ENCODE measurements at regions not wholly inside any gene's neighbourhood (a gene's known extent, or its start where the extent isn't known, plus 50 kb on each side); places are given as distances from the start of the nearest gene placed in this dataset.

DNA sequence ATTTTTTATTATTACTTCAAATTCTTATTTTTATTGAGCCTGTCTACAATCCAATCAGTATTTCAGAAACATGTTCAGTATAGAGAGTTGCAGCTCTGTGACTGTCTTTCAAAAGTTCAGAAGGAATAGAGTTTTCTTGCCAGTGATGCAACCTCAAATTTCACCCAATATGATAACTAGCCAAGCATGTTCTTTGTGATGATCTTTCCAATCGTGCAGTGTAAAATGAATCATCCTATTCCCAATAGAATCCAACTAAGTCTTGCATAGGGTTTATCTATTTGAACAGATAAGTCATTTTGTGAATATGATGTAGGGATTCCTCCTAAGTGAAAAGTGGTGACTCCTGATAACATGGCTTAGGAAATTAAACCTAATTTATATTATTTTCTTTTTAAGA, 937.8 kb downstream of the KCNJ2 start:
- no peak for DNase-seq (ENCODE audit: low read depth in 1 of 2, low spot score in 1 of 2)
- no peak overlapping the region for H3K27ac ChIP-seq (replicated peaks)
- no peak overlapping the region for H3K4me3 ChIP-seq (replicated peaks; ENCODE audit: insufficient read depth, low read length)
- no peaks in the 10 kb centered on the region for H3K27me3 ChIP-seq (ENCODE audit: insufficient read depth, poor library complexity, severe bottlenecking)
- TF ChIP-seq SPI1 (IDR thresholded peaks at IDR 0.05; ENCODE audit: borderline replicate concordance, low read depth) = no peak
- no peak for TF ChIP-seq POLR2AphosphoS5 (IDR thresholded peaks at IDR 0.05; ENCODE audit: low read depth)
- no peak for TF ChIP-seq REST (IDR thresholded peaks at IDR 0.05; ENCODE audit: insufficient replicate concordance, low read depth)
- TF ChIP-seq GABPA (IDR thresholded peaks at IDR 0.05; ENCODE audit: low read depth) = no peak

DNA sequence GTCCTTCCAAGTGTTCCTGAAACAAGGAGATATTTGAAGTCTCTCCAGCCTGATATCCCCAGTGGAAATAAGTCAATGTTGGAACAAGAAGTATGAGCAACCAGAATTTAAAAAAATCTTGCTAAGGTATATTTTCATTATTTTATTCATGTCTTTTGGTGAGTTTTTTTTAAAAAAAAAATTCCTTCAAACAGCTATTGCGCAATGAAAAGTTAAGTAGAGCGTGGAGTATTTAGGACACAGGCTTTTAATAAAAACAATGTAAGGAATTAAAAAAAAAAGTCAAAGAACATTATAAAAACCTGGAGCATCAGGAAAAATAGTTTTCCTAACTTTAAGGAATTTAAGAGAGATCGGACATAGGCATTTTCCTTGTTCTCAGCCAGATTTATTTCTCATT, 940.4 kb downstream of the KCNJ2 start:
- H3K4me3 ChIP-seq (replicated peaks; ENCODE audit: insufficient read depth, low read length) = no peak overlapping the region
- DNase-seq (ENCODE audit: low read depth in 1 of 2, low spot score in 1 of 2) = no peak
- no peak overlapping the region for H3K27ac ChIP-seq (replicated peaks)
- no peaks in the 10 kb centered on the region for H3K27me3 ChIP-seq (ENCODE audit: insufficient read depth, poor library complexity, severe bottlenecking)
- no peak for TF ChIP-seq SPI1 (IDR thresholded peaks at IDR 0.05; ENCODE audit: borderline replicate concordance, low read depth)
- no peak for TF ChIP-seq POLR2AphosphoS5 (IDR thresholded peaks at IDR 0.05; ENCODE audit: low read depth)
- no peak for TF ChIP-seq REST (IDR thresholded peaks at IDR 0.05; ENCODE audit: insufficient replicate concordance, low read depth)
- no peak for TF ChIP-seq GABPA (IDR thresholded peaks at IDR 0.05; ENCODE audit: low read depth)
- no peak for TF ChIP-seq CTCF (IDR thresholded peaks at IDR 0.05; ENCODE audit: insufficient read depth, low read length)

GRCh38 chr17:71110326-71110725, 941.0 kb downstream of the KCNJ2 start:
- TF ChIP-seq SPI1 (IDR thresholded peaks at IDR 0.05; ENCODE audit: borderline replicate concordance, low read depth) (no peak), CTCF (IDR thresholded peaks at IDR 0.05; ENCODE audit: insufficient read depth, low read length) (no peak), POLR2AphosphoS5 (IDR thresholded peaks at IDR 0.05; ENCODE audit: low read depth) (no peak), GABPA (IDR thresholded peaks at IDR 0.05; ENCODE audit: low read depth) (no peak), REST (IDR thresholded peaks at IDR 0.05; ENCODE audit: insufficient replicate concordance, low read depth) (no peak)
- Histone ChIP-seq H3K27ac (replicated peaks) (no peak overlapping the region), H3K4me3 (replicated peaks; ENCODE audit: insufficient read depth, low read length) (no peak overlapping the region), H3K27me3 (ENCODE audit: insufficient read depth, poor library complexity, severe bottlenecking) (no peaks in the 10 kb centered on the region)
- no peak for DNase-seq (ENCODE audit: low read depth in 1 of 2, low spot score in 1 of 2)

Measured in HL-60 (cell line).